Aorta (tissue), 5 donors: ENCODE measurements at regions not wholly inside any gene's neighbourhood (a gene's known extent, or its start where the extent isn't known, plus 50 kb on each side); places are given as distances from the start of the nearest gene placed in this dataset.

Experiments
- ATAC-seq: fragments of 200-7000 bp; cut with Tn5 transposase; one replicate; pipeline ENCODE4 v1.9.1; 2022; ENCODE audit warnings: moderate library complexity; ENCODE audit not compliant: low FRiP score
- DNase-seq, 2 donors: peaks; one replicate each; pipeline ENCODE4 v3.0.0-alpha.2; 2020
- H3K27ac ChIP-seq, 2 donors: one replicate each; pipeline ENCODE4 v1.5.1; 2013; ENCODE audit warnings: low read length in 2 of 2, mild to moderate bottlenecking in 2 of 2, moderate library complexity in 2 of 2, control low read depth in 1 of 2, inconsistent platforms in 1 of 2, low read depth in 1 of 2
- H3K27me3 ChIP-seq, 2 donors: one replicate each; pipeline ENCODE4 v1.6.1; 2013; ENCODE audit warnings: control low read depth in 1 of 2, low read length in 1 of 2, mild to moderate bottlenecking in 1 of 2, moderate library complexity in 1 of 2; ENCODE audit not compliant: insufficient read depth in 2 of 2, control insufficient read depth in 1 of 2
- H3K36me3 ChIP-seq, 2 donors: one replicate each; pipeline ENCODE4 v1.6.1; 2013; ENCODE audit warnings: control low read depth in 1 of 2, low read length in 1 of 2, mild to moderate bottlenecking in 1 of 2; ENCODE audit not compliant: insufficient read depth in 2 of 2, control insufficient read depth in 1 of 2
- H3K4me1 ChIP-seq, 2 donors: one replicate each; pipeline ENCODE4 v1.6.1; 2013; ENCODE audit warnings: low read length in 2 of 2, control low read depth in 1 of 2, mild to moderate bottlenecking in 1 of 2, moderate library complexity in 1 of 2; ENCODE audit not compliant: insufficient read depth in 2 of 2, control insufficient read depth in 1 of 2
- H3K4me3 ChIP-seq, 2 donors: one replicate each; pipeline ENCODE4 v1.5.1; 2013; ENCODE audit warnings: low read length in 2 of 2, control low read depth in 1 of 2, mild to moderate bottlenecking in 1 of 2
- H3K9me3 ChIP-seq: one replicate; pipeline ENCODE4 v1.6.1; 2013; ENCODE audit warnings: mild to moderate bottlenecking, low read length; ENCODE audit not compliant: control insufficient read depth
- WGBS, 2 donors: extraction: QIAGEN DNeasy Blood & Tissue Kit; methylation state at CpG; one replicate each; pipeline ENCODE4 v1.1.7; 2013; 5-methylcytosine and 5-hydroxymethylcytosine counted together
- intact Hi-C, 2 donors: fragments of 100-400 bp; cut with DNase I; formaldehyde crosslinking; loops; one replicate each; pipeline versions ENCODE4 v1.14.2 to v1.15.0; 2022
- donor health status: healthy with polysubstance abuse.
- donor health status: Bipolar disorder and iron deficiency.
- donor health status: DM: no; HTN: no; CAD: no.
- donor health status: DM: no; HTN: no; CAD: no.
- donor health status: DM: yes; HTN: yes; CAD: no.

DNA sequence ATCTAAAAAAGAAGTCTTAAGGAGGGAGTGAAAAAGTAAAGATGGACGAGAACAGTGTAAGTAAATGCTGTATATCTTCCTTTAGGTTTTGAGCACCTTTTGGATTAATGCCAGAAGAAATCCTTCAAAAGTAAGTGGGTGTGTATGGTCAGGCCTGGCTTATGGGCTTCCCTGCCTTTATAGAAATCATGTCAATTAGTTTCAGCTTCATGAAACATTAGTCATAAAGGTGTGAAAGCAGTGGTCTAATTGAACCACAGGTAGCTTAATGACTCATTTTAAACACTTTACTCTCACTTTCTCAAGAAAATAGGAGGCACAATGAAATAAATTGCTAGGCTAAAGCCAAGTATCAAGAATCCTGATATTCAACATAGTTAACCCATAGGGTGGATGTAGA lies 467.4 kb upstream of the DPPA4 start:
- 94 to 96% methylated on average over 1 of the region's 1 CpG for WGBS, 2 donors
- no peak for ATAC-seq
- H3K4me1 ChIP-seq = no peaks in the 10 kb centered on the region
- peaks cover 2% of the 10 kb centered on the region for H3K9me3 ChIP-seq
- H3K27ac ChIP-seq = no peak overlapping the region
- no peaks in the 10 kb centered on the region for H3K36me3 ChIP-seq
- no peaks in the 10 kb centered on the region for H3K27me3 ChIP-seq
- H3K4me3 ChIP-seq = no peak overlapping the region
- intact Hi-C loops = no loop called here
- no peak for DNase-seq

DNA sequence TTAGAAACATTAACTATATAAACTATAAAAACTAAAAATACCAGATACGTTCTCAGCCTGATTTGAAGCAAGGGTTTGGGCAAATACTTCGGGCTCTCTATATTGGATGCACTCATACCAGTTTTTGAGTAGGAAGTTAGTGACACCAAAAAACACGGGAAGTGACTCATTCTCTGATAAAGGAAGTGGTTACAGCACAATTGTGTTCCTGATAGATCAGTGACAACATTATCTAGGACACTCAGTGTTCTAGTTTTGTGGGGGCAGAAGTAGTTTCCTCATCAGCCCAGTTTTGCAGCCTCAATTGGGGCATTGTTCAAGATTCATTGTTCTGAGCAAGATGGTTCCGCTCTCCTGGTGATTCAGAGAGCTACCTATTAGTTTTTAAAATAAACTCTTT lies 469.6 kb upstream of the DPPA4 start:
- H3K4me3 ChIP-seq = no peak overlapping the region
- no peaks in the 10 kb centered on the region for H3K4me1 ChIP-seq
- H3K9me3 ChIP-seq = peaks cover 2% of the 10 kb centered on the region
- WGBS, 2 donors = 56 to 59% methylated on average over 4 of the region's 4 CpGs
- H3K27ac ChIP-seq = no peak overlapping the region
- H3K27me3 ChIP-seq = no peaks in the 10 kb centered on the region
- H3K36me3 ChIP-seq = no peaks in the 10 kb centered on the region
- ATAC-seq = no peak
- intact Hi-C loops = no loop called here
- DNase-seq = no peak

DNA sequence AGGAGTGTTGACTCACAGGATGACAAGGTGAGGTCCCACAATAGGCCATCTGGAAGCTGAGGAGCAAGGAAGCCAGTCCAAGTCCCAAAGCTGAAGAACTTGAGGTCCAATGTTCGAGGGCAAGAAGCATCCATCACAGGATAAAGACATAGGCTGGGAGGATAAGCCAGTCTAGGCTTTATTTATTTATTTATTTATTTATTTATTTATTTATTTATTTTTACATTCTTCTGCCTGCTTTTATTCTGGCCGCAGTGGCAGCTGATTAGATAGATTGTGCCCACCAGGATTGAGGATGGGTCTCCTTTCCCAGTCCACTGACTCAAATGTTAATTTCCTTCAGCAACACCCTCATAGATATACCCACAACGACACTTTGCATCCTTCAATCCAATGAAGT lies 472.2 kb upstream of the DPPA4 start:
- Histone ChIP-seq H3K9me3 (peaks cover 2% of the 10 kb centered on the region), H3K4me1 (no peaks in the 10 kb centered on the region), H3K27me3 (no peaks in the 10 kb centered on the region), H3K4me3 (no peak overlapping the region), H3K36me3 (no peaks in the 10 kb centered on the region), H3K27ac (no peak overlapping the region)
- ATAC-seq (no peak), DNase-seq (no peak)
- WGBS, 2 donors = 95 to 98% methylated on average over 3 of the region's 3 CpGs
- intact Hi-C loops = no loop called here

- Histone ChIP-seq H3K4me1 (no peaks in the 10 kb centered on the region), H3K27ac (no peak overlapping the region), H3K4me3 (no peak overlapping the region), H3K9me3 (no peaks in the 10 kb centered on the region), H3K27me3 (no peaks in the 10 kb centered on the region), H3K36me3 (no peaks in the 10 kb centered on the region)
- intact Hi-C loops = no loop called here
- ATAC-seq = no peak
- DNase-seq = no peak
- WGBS, 2 donors = 39 to 86% methylated on average over 3 of the region's 3 CpGs
Observed at GRCh38 chr3:109818081-109818480, 480.7 kb upstream of the DPPA4 start.

DNA sequence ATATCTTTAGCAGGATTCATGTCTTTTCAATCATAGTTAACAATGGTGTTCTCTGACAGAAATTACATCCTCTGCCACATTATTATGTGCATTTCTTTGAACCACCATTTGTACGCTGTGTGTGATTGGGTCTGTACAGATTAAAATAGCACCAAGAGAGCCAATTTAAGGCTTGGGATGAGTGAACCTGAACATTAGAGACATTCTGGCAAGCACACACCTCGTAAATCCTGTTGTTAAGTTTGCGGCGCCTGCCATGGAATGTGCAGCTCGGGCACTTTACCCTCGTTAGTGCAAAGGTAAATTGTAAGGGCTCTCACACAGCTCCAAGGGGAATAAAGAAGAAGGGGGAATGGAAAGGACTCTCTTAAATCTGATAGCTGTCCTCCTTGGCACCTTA lies 482.4 kb upstream of the DPPA4 start:
- Histone ChIP-seq H3K9me3 (no peaks in the 10 kb centered on the region), H3K4me1 (no peaks in the 10 kb centered on the region), H3K27me3 (no peaks in the 10 kb centered on the region), H3K4me3 (no peak overlapping the region), H3K36me3 (no peaks in the 10 kb centered on the region), H3K27ac (no peak overlapping the region)
- intact Hi-C loops = no loop called here
- WGBS, 2 donors = 58 to 60% methylated on average over 6 of the region's 6 CpGs
- ATAC-seq (no peak), DNase-seq (no peak)

DNA sequence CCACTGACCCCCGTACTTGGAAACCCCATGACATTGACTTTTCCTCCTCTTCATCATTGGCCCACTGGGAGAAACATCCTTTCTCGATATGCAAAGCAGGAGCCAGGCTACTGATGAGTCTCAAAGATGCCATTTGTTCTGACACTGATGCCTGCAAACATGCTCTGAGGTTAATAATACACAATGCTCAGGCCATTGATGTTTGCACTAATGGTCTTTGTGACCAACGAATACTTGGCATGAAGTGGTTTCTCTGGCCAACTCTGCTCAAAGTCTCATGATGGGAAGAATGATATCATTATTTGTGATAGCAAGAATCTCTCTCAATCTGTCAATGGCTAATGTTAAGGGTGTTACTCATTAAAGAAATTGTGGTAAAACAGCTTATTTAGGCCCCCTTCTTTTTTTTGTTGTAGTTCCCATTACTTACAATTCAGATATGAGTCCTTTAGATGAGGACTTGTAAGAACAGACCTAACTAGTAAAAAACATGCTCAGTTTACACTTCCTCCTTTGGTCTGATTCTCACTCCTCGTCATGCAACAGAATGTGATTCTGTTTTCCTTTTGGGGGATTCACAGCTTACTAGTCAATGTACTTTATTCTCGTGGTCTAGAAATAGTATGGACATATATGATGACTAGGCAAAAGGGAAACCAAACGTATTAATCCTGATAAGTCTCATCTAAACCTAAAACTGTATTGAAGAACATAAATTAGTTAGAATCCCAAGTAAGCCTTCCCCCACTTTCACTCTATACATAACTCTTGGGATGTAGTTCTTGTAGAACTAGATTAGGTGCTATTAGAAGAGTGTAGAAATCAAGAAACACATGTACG lies 488.8 kb upstream of the DPPA4 start:
- 87 to 91% methylated on average over 7 of the region's 7 CpGs for WGBS, 2 donors
- no peak for ATAC-seq
- H3K4me3 ChIP-seq = no peak overlapping the region
- H3K9me3 ChIP-seq = no peaks in the 10 kb centered on the region
- DNase-seq = no peak
- intact Hi-C loops = no loop called here
- no peaks in the 10 kb centered on the region for H3K4me1 ChIP-seq
- H3K36me3 ChIP-seq = no peaks in the 10 kb centered on the region
- H3K27ac ChIP-seq = no peak overlapping the region
- H3K27me3 ChIP-seq = no peaks in the 10 kb centered on the region

GRCh38 chr3:109831403-109831802 lies 494.1 kb upstream of the DPPA4 start:
- DNase-seq (no peak), ATAC-seq (no peak)
- 50 to 59% methylated on average over 9 of the region's 9 CpGs for WGBS, 2 donors
- no peak overlapping the region for H3K27ac ChIP-seq
- H3K4me1 ChIP-seq = no peaks in the 10 kb centered on the region
- H3K36me3 ChIP-seq = no peaks in the 10 kb centered on the region
- H3K27me3 ChIP-seq = no peaks in the 10 kb centered on the region
- intact Hi-C loops = no loop called here
- H3K9me3 ChIP-seq = no peaks in the 10 kb centered on the region
- no peak overlapping the region for H3K4me3 ChIP-seq

- intact Hi-C loops = no loop called here
- no peaks in the 10 kb centered on the region for H3K27me3 ChIP-seq
- ATAC-seq (no peak), DNase-seq (no peak)
- 77 to 84% methylated on average over 1 of the region's 1 CpG for WGBS, 2 donors
- H3K9me3 ChIP-seq = no peaks in the 10 kb centered on the region
- no peak overlapping the region for H3K27ac ChIP-seq
- H3K36me3 ChIP-seq = no peaks in the 10 kb centered on the region
- H3K4me1 ChIP-seq = no peaks in the 10 kb centered on the region
- H3K4me3 ChIP-seq = no peak overlapping the region
Observed at GRCh38 chr3:109835958-109836357, 498.6 kb upstream of the DPPA4 start.

- H3K27me3 ChIP-seq = no peaks in the 10 kb centered on the region
- H3K27ac ChIP-seq = no peak overlapping the region
- ATAC-seq = no peak
- peaks cover 6% of the 10 kb centered on the region for H3K9me3 ChIP-seq
- no peaks in the 10 kb centered on the region for H3K4me1 ChIP-seq
- H3K4me3 ChIP-seq = no peak overlapping the region
- intact Hi-C loops = no loop called here
- no peaks in the 10 kb centered on the region for H3K36me3 ChIP-seq
- WGBS, 2 donors = 95 to 97% methylated on average over 1 of the region's 1 CpG
- DNase-seq = no peak
Observed at GRCh38 chr3:109851854-109852253, 514.5 kb upstream of the DPPA4 start.
